Superior temporal gyrus (tissue), 1 donor: ENCODE measurements at regions not wholly inside any gene's neighbourhood (a gene's known extent, or its start where the extent isn't known, plus 50 kb on each side); places are given as distances from the start of the nearest gene placed in this dataset.
"Not testable (repeated sequence)": the region's sequence is repeated elsewhere in the genome, so short reads cannot be mapped to it uniquely, and the experiment has no call there.

Experiments used
- DNase-seq: peaks from one replicate; pipeline ENCODE4 v3.0.0-alpha.2; 2016; ENCODE audit errors: extremely low spot score

DNA sequence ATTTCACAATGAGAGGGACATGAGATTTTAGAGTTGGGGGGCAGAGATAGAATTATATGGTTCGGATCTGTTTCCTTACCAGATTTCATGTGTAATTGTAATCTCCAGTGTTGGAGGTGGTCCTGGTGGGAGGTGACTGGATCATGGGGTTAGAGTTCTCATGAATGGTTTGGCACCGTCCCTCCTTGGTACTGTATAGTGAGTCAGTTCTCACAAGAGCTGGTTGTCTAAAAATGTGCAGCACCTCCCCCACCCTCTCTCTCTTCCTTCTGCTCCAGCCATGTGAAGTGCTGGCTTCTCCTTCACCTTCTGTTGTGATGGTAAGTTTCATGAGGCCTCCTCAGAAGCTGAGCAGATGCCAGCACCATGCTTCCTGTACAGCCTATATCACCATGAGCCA, 138.1 kb downstream of the SCG2 start:
- no peak for DNase-seq

DNA sequence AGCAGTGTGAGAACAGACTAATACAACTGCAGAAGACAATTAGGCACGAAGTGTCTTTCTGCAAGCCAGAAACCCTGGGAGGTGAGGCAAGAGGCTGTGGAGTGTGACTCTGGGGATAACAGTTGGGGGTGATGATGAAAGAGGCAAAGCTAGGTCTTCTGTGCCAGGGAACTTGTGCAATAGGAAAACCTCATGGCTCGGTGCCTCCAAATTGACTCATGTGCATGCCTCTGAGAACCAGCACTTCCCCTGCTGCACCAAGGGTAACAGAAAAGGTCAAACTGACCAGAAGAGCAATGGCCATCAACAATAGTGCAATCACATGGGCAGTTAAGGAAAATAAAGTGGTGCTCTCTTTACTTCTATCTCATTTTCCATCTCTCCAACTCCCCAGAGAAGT, 136.4 kb downstream of the SCG2 start:
- no peak for DNase-seq

DNA sequence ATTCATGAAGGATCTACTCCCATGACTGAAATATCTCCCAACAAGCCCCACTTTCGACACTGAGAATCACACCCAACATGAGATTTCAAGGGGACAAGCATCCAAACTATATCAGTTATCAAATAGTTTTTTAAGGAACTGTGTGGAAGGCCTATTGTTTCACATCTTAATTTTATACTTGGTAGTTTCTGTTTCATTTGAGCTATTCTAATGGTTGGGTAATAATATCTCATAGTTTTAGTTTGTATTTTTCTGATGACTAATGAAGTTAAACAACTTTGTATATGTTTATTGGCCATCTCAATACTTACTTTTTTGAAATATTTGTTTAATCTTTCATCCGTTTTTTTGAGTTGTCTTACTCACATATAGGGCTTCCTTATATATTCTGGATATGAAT, 135.0 kb downstream of the SCG2 start:
- DNase-seq = no peak

DNA sequence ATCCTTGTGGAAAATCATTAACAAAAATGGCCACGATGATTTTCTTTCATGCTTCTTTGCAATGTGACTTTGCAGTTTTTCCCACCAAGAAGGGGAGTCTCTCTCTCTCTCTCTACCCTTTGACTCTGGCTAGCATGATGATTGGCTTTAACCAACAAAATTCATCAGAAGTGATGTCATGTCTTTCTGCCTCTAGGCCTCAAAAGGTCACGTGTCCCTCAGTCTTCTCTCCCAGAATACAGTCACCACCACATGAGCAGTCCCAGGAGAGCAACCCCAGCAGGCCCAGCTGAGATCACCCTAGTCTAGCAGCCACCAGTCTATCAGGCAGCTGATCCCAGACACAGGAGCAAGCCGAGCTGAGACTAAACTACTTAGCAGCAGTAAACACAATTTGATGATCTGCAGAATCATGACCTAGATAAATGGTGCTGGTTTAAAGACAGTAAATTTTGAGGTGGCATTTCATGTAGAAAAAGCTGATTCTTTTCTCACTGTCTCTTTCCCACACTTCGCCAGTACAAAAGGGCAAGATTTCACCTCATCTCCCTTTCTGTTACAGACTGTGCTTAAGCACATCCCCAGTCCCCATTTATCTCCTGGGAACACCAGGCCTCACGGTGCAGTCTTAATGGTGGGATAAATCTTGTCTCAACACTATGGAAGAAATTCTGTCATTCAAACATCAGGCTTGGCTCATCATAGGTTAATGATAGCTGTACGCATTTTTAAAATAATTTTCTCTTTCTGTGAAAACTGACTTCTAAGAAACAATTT, 132.7 kb downstream of the SCG2 start:
- no peak for DNase-seq

DNA sequence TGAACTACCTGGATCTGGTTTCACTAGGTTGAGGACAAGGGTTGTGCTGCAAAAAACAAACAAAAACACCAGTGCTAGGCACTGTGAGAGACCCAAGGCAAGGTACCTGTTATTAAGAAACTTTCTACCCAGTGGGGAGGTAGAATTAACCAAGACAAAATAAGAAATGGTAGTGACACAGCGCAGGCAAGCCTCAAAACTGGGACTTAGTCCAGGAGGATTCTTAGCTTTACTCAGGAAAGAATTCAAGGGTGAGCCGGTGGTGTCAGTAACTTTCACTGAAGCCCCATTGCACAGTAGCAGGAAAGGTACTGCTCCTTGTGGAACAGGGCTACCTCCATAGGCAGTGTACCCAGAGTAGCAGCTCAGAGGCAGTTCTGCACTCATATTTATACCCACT, 131.6 kb downstream of the SCG2 start:
- no peak for DNase-seq

DNA sequence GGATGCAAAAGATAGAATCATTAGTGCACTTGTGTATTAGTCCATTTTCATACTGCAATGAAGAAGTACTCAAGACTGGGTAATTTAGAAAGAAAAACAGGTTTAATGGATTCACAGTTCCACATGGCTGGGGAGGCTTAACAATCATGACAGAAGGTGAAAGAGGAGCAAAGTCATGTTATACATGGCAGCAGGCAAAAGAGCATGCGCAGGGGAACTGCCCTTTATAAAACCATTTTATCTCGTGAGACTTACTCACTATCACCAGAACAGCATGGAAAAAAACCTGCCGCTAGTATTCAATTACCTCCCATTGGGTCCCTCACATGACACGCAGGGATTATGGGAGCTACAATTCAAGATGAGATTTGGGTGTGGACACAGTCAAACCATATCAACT, 129.4 kb downstream of the SCG2 start:
- DNase-seq = no peak

DNA sequence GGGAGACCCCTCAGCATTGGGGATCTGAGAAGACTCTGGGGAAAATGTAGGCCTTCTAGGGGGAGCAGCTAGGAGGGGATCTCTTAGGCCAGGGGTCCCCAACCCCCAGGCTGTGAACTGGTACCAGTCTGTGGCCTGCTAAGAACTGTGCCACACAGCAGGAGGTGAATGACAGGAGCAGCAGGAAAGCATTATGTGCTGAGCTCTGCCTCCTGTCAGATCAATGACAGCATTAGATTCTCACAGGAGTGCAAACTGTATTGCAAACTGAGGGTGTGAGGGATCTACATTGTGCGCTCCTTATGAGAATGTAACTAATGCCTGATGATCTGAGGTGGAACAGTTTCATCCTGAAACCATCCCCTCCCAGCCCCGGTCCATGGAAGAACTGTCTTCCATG, 127.3 kb downstream of the SCG2 start:
- no peak for DNase-seq

DNA sequence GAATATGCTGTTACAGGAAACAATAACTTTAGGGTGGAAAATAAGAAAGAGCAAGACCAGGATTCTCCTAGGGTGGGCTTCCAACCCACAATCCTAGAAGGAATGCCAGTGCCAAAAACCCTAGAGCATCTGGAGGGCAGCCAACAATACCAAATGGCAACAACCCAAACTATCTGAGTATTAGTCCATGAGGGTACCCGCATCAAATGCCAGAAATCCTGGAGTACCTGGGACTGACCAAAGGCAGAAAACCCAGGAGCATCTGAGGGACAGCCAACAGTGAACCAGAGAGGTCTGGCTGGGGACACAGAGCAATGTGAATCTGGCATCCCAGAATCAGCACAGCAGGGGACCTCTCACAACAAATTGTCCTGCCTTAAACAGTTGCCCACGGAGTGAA, 126.3 kb downstream of the SCG2 start:
- no peak for DNase-seq

DNA sequence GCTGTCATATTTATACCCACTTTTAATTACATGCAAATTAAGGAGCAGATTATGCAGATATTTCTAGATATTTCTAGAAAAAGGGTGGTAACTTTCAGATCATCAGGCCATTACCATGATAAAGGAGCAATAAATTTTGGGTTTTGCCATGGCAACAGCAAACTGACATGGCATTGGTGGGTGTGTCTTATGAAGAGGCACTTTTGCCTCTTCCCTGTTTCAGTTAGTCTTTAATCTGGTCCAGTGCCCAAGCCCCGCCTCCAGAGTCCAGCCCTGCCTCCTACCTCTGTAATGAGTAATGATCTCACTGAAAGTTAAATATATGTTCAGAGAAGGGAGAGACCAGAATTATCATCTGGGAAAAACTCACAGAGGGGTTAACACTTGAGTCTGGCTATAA, 124.8 kb downstream of the SCG2 start:
- DNase-seq = no peak

DNA sequence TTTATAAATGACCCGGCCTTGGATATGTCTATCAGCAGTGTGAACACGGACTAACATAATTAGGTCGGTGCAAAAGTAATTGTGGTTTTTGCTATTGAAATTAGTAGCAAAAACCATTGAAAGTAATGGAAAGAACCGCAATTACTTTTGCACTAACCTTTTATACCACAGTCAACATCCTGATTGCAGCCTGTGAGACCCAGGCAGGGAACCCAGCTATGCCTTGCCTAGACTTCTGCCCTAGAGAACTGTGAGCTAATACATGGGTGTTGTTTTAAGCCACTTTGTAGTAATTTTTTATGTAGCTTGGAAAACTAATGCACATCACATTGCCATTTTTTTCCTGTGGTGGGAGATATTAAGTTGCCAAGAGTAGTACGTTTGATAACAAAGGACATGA, 120.7 kb downstream of the SCG2 start:
- DNase-seq = no peak

DNA sequence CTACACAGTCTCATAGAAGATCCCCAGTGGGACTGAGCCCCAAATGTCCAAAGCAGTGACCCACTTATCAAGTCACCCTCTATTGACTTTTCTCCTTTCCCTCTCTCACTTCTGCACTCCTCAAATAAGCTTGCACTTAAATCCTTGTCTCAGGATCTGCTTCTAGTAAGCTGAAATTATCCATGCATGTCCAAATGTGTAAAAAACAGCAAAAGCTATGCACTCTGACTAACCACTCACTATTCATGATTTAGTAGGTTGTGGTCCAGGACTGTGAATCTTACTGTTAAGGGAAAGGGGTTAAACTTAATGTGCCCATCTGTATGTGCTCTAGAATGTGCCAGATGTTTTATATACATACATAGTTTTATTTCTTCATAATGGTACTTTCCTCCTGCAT, 115.4 kb downstream of the SCG2 start:
- DNase-seq = no peak

DNA sequence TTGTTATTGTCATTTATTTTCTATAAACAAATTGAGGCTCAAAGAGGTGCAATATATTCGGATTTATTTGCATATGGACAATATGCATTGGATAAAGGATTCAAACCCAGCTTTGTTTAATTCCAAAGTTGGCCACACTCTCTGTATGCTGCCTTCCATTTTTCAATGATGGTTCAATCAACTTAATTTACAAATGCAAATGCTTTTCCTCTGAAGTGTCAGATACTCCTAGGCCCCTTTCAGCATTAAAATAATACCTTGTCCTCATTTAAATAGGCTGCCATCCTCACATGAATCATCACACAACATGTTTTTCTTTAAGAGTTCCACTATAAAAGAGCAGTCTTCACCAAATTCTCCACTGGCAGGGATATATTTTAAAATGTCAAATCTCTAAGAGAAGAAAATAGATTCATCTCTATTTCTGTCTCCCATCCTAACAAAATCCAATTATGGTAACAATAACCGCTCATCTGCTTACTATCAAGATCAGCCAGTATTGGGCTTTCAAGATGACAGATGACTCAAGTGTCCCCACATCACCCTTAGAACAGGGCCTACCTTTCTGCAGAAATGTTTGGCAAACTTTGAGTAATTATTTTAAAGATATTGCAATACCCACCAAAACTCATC, 114.8 kb downstream of the SCG2 start:
- DNase-seq = no peak

DNA sequence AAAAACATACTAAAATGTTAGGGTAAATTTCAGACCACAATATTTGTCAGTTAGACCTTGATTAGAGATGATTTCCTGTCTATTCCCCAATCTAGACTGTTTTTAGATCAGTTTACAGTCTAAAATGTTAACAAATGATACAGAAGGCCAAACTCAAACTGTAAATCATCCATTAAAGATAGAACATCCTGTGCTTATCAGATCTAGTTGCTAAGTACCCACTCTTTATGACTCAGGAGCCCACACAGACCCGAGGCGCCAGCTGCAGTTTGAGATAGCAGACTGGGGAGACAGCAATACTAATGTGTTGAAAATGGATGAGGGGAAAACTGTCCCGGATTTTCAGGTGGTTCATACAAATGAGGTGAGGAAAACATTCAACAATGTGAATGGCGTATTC, 113.3 kb downstream of the SCG2 start:
- no peak for DNase-seq

DNA sequence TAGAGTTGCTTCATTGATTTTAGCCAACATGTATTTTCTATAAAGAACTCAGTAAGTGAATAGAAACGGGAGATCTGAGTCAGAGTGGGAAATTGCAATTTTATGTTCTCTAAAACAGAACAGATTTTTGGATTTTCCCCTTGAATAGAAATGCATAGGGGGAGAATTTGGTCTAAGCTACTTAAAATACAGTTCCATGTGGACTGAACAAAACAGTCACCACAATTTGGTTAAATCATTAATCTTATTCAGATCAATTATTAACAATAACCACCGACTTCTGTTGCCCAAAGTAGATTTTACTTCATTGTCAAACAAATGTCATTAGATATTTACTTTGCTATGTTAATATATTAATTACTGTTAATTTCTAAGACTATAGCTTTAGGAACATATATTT, 107.7 kb downstream of the SCG2 start:
- no peak for DNase-seq

DNA sequence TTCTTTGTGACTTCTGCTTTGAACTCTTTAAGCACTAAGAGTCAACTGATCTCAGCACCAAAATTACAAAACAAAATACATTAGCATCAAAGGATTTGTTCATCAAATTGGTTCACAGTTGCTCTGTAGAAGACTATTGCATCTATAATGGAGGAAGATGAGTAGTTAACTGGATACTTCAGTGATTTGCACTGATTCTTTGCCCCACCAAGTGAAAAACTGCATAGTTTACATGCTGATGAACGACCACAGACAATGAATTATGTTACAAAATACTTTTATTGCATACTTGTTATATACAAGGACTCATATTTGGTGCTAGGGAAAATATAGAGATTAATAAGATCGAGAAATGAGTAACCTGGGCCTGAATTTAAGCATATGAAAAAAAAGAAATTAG, 107.2 kb downstream of the SCG2 start:
- DNase-seq = no peak

DNA sequence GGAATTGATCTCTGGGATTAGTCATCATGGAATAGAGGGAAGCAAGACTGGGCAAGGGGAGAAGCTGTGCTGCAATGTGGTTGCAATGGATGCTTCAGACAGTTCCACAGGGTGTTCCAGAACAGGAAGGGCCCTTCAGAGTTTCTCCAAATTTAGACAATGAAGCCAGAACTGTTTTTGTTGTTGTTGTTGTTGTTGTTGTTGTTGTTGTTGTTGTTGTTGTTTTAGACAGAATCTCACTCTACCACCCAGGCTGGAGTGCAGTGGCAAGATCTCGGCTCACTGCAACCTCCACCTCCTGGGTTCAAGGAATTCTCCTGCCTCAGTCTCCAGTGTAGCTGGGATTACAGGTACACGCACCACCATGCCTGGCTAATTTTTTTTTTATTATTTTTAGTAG, 105.3 kb downstream of the SCG2 start:
- DNase-seq = not testable (repeated sequence)

DNA sequence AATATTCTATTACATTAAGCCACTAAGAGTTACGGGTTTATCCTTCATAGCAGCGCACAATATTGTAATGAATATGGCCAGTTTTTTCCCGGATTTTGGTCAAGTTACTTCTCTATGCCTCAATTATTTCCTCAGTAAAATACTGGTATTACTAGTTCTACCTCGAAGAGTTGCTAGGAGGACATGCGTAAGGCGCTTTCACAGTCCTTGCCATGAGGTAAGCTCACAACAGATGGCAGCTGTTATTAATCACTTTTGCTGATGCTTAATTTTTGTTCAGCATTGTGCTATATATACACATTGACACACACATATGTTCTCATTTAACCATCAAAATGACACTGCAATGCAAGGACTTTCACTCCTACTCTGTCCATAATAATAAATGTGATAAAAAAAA, 101.5 kb downstream of the SCG2 start:
- DNase-seq = no peak

DNA sequence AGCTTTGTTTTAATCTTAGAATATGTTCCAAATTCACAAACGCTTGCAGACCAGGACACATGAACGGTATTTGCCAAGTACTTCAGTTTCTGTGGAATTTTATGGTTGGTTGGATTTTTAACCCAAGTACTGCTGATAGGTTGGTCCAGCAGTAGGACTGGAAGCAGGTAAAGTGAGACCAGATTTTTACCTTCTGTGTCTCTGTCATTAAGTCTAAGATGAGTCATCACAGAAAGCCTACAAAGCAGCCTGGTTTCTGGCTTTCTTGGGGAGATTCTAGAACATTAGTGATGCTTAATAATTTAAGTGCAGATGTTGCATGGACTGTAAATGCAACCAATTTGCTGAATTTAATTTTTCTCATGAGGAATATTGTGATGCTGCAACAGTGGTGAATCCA, 100.5 kb downstream of the SCG2 start:
- no peak for DNase-seq

DNA sequence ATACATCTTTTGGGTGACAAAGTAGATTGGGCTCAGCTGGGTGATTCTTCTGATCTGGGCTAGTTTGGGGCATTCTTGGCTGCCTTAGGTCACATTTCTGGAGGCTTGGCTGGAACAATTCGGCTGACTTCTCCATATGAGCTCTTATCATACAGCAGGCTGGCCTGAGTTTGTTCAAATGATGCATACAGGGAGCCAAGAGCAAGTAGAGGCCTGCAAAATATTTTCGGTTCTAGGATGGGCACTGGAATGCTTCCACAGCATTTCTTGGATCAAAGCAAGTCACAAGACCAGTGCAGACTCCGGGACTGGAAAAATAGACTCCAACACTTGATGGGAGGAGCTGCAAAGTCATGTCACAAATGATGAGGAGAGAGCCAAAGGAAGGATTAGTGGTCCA, 98.4 kb downstream of the SCG2 start:
- DNase-seq = no peak

DNA sequence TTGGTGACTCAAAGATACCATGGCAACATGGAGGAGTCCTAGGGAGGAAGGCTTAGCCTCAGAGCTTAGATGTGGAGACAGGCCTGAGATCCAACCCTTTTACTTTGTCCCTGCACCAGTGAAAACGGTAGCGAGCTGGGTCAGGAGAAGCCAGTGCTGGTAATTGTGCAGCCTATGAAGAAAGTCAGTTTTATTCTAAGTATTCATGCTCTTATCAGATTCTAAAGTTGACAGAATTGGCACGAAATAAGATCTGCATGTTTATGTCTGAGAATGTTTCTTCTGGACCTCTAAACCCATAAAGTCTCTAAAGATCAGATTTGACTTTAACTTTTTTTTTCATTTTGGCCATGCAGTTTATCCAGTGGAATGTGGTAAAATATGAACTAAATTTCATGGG, 93.8 kb downstream of the SCG2 start:
- no peak for DNase-seq

DNA sequence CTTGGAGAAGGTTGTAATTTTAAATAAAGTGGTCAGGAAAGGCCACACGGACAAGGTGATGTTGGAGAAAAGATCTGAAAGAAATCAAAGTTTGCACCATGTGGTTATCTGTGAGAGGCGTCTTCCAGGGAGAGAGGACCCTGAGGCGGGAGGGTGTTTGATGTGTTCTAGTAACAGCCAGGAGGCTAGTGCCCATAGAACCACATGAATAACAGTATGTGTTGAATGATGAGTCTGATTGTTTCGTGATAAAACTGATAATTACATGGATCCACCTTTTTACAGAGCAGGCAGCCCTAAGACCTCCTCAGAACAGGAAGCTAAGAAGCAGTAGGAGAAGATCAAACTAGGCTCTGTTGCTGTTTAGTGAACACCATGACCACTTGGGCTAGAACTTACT, 91.4 kb downstream of the SCG2 start:
- DNase-seq = no peak

DNA sequence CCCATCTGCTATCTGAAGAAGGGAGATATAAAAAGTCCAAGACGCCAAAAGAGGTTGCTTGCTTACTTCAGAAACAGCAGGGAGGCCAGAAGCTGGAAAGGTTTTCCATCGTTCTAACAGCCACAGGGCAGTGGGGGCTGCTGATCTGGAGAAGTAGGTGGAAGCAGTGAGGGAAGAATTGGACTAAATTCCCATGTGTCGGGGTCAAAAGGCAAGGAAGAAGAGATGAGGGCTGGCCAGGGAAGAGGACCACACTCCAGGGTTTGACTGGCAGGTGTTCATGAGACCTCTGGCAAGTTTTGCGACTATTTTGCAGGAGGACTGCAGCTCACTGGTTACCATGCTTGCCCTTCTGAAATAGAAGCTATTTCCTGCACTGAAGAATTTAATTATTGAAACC, 91.0 kb downstream of the SCG2 start:
- DNase-seq = no peak

DNA sequence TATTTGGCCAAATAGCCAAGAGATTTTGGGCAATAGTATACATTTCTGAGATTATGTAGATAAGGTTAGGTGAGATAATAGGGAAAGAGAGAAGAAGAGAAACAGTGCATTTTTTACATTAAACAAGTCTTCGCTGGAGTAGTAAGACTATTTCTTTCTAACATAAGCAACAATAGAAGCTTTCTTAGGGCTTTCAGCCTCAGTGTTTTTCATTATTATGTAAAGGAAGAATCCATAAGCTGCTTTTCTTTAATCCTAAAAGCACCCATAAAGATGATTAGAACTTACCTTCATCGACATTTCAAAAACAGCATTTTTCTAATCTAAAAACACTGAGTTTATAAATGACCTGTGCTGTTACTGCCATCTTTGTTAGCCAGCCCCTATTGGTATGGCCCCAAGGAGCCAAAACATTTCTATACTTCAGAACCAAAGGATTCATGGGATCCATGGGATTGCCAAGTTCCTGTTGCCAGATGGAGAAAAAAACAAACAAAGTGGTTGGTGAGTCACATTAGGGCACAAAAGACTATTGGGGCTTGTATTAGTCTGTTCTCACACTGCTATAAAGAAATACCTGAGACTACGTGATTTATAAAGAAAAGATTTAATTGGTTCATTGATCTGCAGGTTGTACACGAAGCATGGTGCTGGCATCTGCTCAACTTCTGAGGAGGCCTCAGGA, 88.2 kb downstream of the SCG2 start:
- DNase-seq = no peak
